H9 (cell line): ENCODE measurements at regions not wholly inside any gene's neighbourhood (a gene's known extent, or its start where the extent isn't known, plus 50 kb on each side); places are given as distances from the start of the nearest gene placed in this dataset.

ENCODE experiments used
- DNase-seq: peaks from one replicate; pipeline ENCODE4 v3.0.0-alpha.2; 2017
- H2AFZ ChIP-seq: one replicate; pipeline ENCODE4 v1.6.1; 2013; ENCODE audit warnings: mild to moderate bottlenecking, low read length, control low read depth, moderate library complexity
- H2AK5ac ChIP-seq: 2 replicates; pipeline ENCODE4 v1.6.1; 2013; ENCODE audit warnings: low read length, control low read depth, mixed read lengths; ENCODE audit not compliant: insufficient read length
- H2BK120ac ChIP-seq: one replicate; pipeline ENCODE4 v1.6.1; 2013; ENCODE audit warnings: low read depth, mild to moderate bottlenecking, low read length, control low read depth, inconsistent platforms; ENCODE audit not compliant: poor library complexity, severe bottlenecking
- H2BK12ac ChIP-seq: 2 replicates; pipeline ENCODE4 v1.6.1; 2013; ENCODE audit warnings: low read length, control low read depth, mixed read lengths, low read depth; ENCODE audit not compliant: insufficient read length
- H2BK15ac ChIP-seq: 2 replicates; pipeline ENCODE4 v1.6.1; 2013; ENCODE audit warnings: low read depth, low read length, control low read depth
- H2BK20ac ChIP-seq: one replicate; pipeline ENCODE4 v1.6.1; 2013; ENCODE audit warnings: low read depth, mild to moderate bottlenecking, low read length, control low read depth, inconsistent platforms; ENCODE audit not compliant: poor library complexity, severe bottlenecking
- H2BK5ac ChIP-seq: 2 replicates; pipeline ENCODE4 v1.6.1; 2013; ENCODE audit warnings: low read length, control low read depth, mixed read lengths; ENCODE audit not compliant: insufficient read length
- H3K14ac ChIP-seq: 2 replicates; pipeline ENCODE4 v1.6.1; 2013; ENCODE audit warnings: low read length, control low read depth; ENCODE audit not compliant: insufficient read depth
- H3K18ac ChIP-seq: 2 replicates; pipeline ENCODE4 v1.6.1; 2013; ENCODE audit warnings: low read depth, mild to moderate bottlenecking, mixed read lengths, low read length, control low read depth; ENCODE audit not compliant: insufficient read length
- H3K23ac ChIP-seq: 2 replicates; pipeline ENCODE4 v1.6.1; 2013; ENCODE audit warnings: low read length, control low read depth, mixed read lengths, low read depth; ENCODE audit not compliant: insufficient read length
- H3K23me2 ChIP-seq: 2 replicates; pipeline ENCODE4 v1.6.1; 2013; ENCODE audit warnings: low read depth, mild to moderate bottlenecking, mixed read lengths, low read length, control low read depth; ENCODE audit not compliant: insufficient read length, poor library complexity, severe bottlenecking
- H3K27ac ChIP-seq: 2 replicates; pipeline ENCODE4 v1.5.1; 2013; ENCODE audit warnings: low read length, control low read depth, mixed read lengths, low read depth; ENCODE audit not compliant: insufficient read length
- H3K27me3 ChIP-seq: 2 replicates; pipeline ENCODE4 v1.6.1; 2013; ENCODE audit warnings: low read length, control low read depth, inconsistent platforms; ENCODE audit not compliant: insufficient read depth
- H3K4ac ChIP-seq: 2 replicates; pipeline ENCODE4 v1.6.1; 2013; ENCODE audit warnings: low read depth, mild to moderate bottlenecking, control low read depth, inconsistent platforms, low read length, moderate library complexity
- H3K4me1 ChIP-seq: 2 replicates; pipeline ENCODE4 v1.6.1; 2013; ENCODE audit warnings: low read length, control low read depth, inconsistent platforms; ENCODE audit not compliant: insufficient read depth
- H3K4me2 ChIP-seq: 2 replicates; pipeline ENCODE4 v1.6.1; 2013; ENCODE audit warnings: low read length, control low read depth, mixed read lengths; ENCODE audit not compliant: insufficient read length, insufficient read depth
- H3K56ac ChIP-seq: 2 replicates; pipeline ENCODE4 v1.6.1; 2013; ENCODE audit warnings: low read depth, mild to moderate bottlenecking, mixed read lengths, low read length, control low read depth; ENCODE audit not compliant: insufficient read length
- H3K79me1 ChIP-seq: 2 replicates; pipeline ENCODE4 v1.6.1; 2013; ENCODE audit warnings: low read depth, mild to moderate bottlenecking, moderate library complexity, low read length, control low read depth, inconsistent platforms; ENCODE audit not compliant: insufficient read depth, poor library complexity, severe bottlenecking
- H3K79me2 ChIP-seq: 2 replicates; pipeline ENCODE4 v1.6.1; 2013; ENCODE audit warnings: low read length, control low read depth, inconsistent platforms; ENCODE audit not compliant: insufficient read depth
- H3K9ac ChIP-seq: 2 replicates; pipeline ENCODE4 v1.6.1; 2013; ENCODE audit warnings: low read length, control low read depth, mixed read lengths; ENCODE audit not compliant: insufficient read length; ENCODE audit errors: extremely low read depth
- H3K9me3 ChIP-seq: one replicate; pipeline ENCODE4 v1.6.1; 2013; ENCODE audit warnings: low read depth, low read length, inconsistent platforms; ENCODE audit not compliant: control insufficient read depth
- H3T11ph ChIP-seq: one replicate; pipeline ENCODE4 v1.6.1; 2013; ENCODE audit warnings: mild to moderate bottlenecking, low read length, control low read depth, inconsistent platforms
- H4K20me1 ChIP-seq: one replicate; pipeline ENCODE4 v1.6.1; 2013; ENCODE audit not compliant: control insufficient read depth, insufficient read length, insufficient read depth
- H4K5ac ChIP-seq: 2 replicates; pipeline ENCODE4 v1.6.1; 2013; ENCODE audit warnings: low read depth, mild to moderate bottlenecking, mixed read lengths, low read length, control low read depth; ENCODE audit not compliant: insufficient read length
- H4K8ac ChIP-seq: replicated peaks from 2 replicates; pipeline ENCODE4 v1.6.1; 2013; ENCODE audit warnings: low read length, control low read depth, mixed read lengths, low read depth; ENCODE audit not compliant: insufficient read length
- H4K91ac ChIP-seq: 2 replicates; pipeline ENCODE4 v1.6.1; 2013; ENCODE audit warnings: low read depth, mild to moderate bottlenecking, moderate library complexity, mixed read lengths, low read length, control low read depth; ENCODE audit not compliant: insufficient read length
- H3K27ac Mint-ChIP-seq, 3 experiments: 2 replicates in 2 of 3; 3 replicates in 1 of 3; pipeline ENCODE4 v1.8.0; 2020 to 2021; ENCODE audit warnings: mixed read lengths in 3 of 3, mild to moderate bottlenecking in 1 of 3, moderate library complexity in 1 of 3
- H3K27me3 Mint-ChIP-seq: 2 replicates; pipeline ENCODE4 v1.8.0; 2021; ENCODE audit warnings: low read depth, mild to moderate bottlenecking, moderate library complexity, mixed read lengths
- H3K36me3 Mint-ChIP-seq, 3 experiments: 2 replicates in 2 of 3; 3 replicates in 1 of 3; pipeline ENCODE4 v1.8.0; 2020 to 2021; ENCODE audit warnings: low read depth in 3 of 3, mixed read lengths in 3 of 3; ENCODE audit not compliant: insufficient read depth in 1 of 3
- H3K4me1 Mint-ChIP-seq, 2 experiments: 2 replicates each; pipeline ENCODE4 v1.8.0; 2020; ENCODE audit warnings: mixed read lengths in 2 of 2
- H3K4me3 Mint-ChIP-seq, 2 experiments: 2 replicates in 1 of 2; 3 replicates in 1 of 2; pipeline ENCODE4 v1.8.0; 2020 to 2021; ENCODE audit warnings: mild to moderate bottlenecking in 2 of 2, mixed read lengths in 2 of 2, moderate library complexity in 1 of 2
- H3K9me3 Mint-ChIP-seq, 2 experiments: 2 replicates in 1 of 2; 3 replicates in 1 of 2; pipeline ENCODE4 v1.8.0; 2020; ENCODE audit warnings: mild to moderate bottlenecking in 2 of 2, mixed read lengths in 2 of 2, moderate library complexity in 1 of 2
- WGBS: extraction: QIAGEN DNeasy Blood & Tissue Kit; methylation state at CpG from one replicate; pipeline ENCODE4 v1.1.7; 2013; ENCODE audit warnings: missing lambda C conversion rate, low lambda C conversion rate, mixed read lengths; ENCODE audit not compliant: insufficient read length; ENCODE audit errors: extremely low coverage; 5-methylcytosine and 5-hydroxymethylcytosine counted together
- TF ChIP-seq, protein P1 (sequence below): fragments of 200-600 bp; sonication (generic); conservative IDR thresholded peaks from 3 replicates; pipeline ENCODE4 v1.8.0; 2021; ENCODE audit warnings: antibody characterized with exemption, mild to moderate bottlenecking

DNA sequence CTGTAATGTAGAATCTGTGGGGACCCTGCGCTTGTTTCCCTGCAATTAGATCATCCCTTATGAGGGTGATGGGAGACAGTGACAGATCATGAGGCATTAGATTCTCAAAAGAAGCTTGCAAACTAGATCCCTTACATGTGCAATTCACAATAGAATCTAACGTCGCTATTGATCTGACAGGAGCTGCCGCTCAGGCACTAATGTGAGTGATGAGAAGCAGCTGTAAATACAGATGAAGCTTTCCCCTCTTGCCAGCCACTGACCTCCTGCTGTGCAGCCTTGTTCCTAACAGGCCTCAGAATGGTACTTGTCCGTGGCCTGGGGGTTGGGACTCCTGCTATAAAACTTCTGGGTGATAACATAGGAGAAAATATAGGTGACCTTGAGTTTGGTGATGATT is 1076.8 kb downstream of the PDHA2 start:
- Histone ChIP-seq H2BK12ac (no peak overlapping the region), H2BK15ac (no peak overlapping the region), H3K56ac (no peak overlapping the region), H3K9me3 (no peaks in the 10 kb centered on the region), H3K79me2 (no peaks in the 10 kb centered on the region), H2AFZ (no peak overlapping the region), H4K8ac (no peak overlapping the region), H2BK20ac (no peak overlapping the region), H3K4ac (no peak overlapping the region), H3K79me1 (no peaks in the 10 kb centered on the region), H3K23ac (no peak overlapping the region), H3K4me2 (no peak overlapping the region), H2BK5ac (no peak overlapping the region), H3K14ac (no peak overlapping the region), H4K20me1 (no peaks in the 10 kb centered on the region), H4K91ac (no peak overlapping the region), H3T11ph (no peak overlapping the region), H3K4me1 (no peaks in the 10 kb centered on the region), H3K9ac (no peak overlapping the region), H2BK120ac (no peak overlapping the region), H2AK5ac (no peak overlapping the region), H3K27me3 (no peaks in the 10 kb centered on the region), H3K27ac (no peak overlapping the region), H3K18ac (no peak overlapping the region), H4K5ac (no peak overlapping the region), H3K23me2 (no peaks in the 10 kb centered on the region)
- H3K4me3 Mint-ChIP-seq: no peak overlapping the region
- peak; percentile 38 for DNase-seq
- peak overlapping the region in 1 of 3 experiments; percentile 44; a peak in 1 of 7 replicates for H3K27ac Mint-ChIP-seq
- H3K9me3 Mint-ChIP-seq: no peaks in the 10 kb centered on the region
- no peaks in the 10 kb centered on the region for H3K27me3 Mint-ChIP-seq
- H3K36me3 Mint-ChIP-seq: no peaks in the 10 kb centered on the region; a peak in 1 of 7 replicates
- no CpG with 5 or more reads among the region's 5 CpGs for WGBS
- TF ChIP-seq, protein P1, sequence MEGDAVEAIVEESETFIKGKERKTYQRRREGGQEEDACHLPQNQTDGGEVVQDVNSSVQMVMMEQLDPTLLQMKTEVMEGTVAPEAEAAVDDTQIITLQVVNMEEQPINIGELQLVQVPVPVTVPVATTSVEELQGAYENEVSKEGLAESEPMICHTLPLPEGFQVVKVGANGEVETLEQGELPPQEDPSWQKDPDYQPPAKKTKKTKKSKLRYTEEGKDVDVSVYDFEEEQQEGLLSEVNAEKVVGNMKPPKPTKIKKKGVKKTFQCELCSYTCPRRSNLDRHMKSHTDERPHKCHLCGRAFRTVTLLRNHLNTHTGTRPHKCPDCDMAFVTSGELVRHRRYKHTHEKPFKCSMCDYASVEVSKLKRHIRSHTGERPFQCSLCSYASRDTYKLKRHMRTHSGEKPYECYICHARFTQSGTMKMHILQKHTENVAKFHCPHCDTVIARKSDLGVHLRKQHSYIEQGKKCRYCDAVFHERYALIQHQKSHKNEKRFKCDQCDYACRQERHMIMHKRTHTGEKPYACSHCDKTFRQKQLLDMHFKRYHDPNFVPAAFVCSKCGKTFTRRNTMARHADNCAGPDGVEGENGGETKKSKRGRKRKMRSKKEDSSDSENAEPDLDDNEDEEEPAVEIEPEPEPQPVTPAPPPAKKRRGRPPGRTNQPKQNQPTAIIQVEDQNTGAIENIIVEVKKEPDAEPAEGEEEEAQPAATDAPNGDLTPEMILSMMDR: no peak
- H3K4me1 Mint-ChIP-seq: peaks cover 0 to 7% of the 10 kb centered on the region in 2 experiments; a peak in 2 of 4 replicates
